ENCODE measurements at regions not wholly inside any gene's neighbourhood (a gene's known extent, or its start where the extent isn't known, plus 50 kb on each side); places are given as distances from the start of the nearest gene placed in this dataset.

- ChIA-PET CTCF (no interaction called here), POLR2A (no interaction called here)
- Histone ChIP-seq H3K9ac (no peak overlapping the region), H3K36me3 (replicated peaks in 1 of 2; ENCODE audit: control insufficient read depth in 1 of 2, insufficient read depth in 2 of 2, low read length in 1 of 2) (no peaks in the 10 kb centered on the region), H2AFZ (ENCODE audit: low read depth) (no peak overlapping the region), H4K20me1 (ENCODE audit: insufficient read depth) (no peaks in the 10 kb centered on the region), H3K9me2 (0 out of 2 replicates have a peak, but pooled peaks cover 3% of the 10 kb centered on the region), H3K9me3 (no peaks in the 10 kb centered on the region), H3F3A (replicated peaks; ENCODE audit: insufficient read depth) (no peaks in the 10 kb centered on the region), H3K27me3 (ENCODE audit: insufficient read depth) (no peaks in the 10 kb centered on the region), H3K4me3 (ENCODE audit: low read depth in 2 of 2, low read length in 1 of 2) (no peak overlapping the region), H3K4me1 (ENCODE audit: control insufficient read depth in 1 of 2, insufficient read depth in 2 of 2, low read depth in 1 of 2, low read length in 1 of 2) (no peaks in the 10 kb centered on the region), H3K4me2 (no peak overlapping the region), H3K27ac (ENCODE audit: low read depth in 2 of 2, low read length in 1 of 2) (no peak overlapping the region), H3K79me2 (ENCODE audit: insufficient read depth) (no peaks in the 10 kb centered on the region)
- 15% methylated on average over 1 of the region's 1 CpG for WGBS (ENCODE audit: low lambda C conversion rate)
- TF ChIP-seq EP300 (IDR thresholded peaks at IDR 0.05; ENCODE audit: borderline replicate concordance in 1 of 2, low read depth in 1 of 2, low read length in 1 of 2) (no peak), POLR2AphosphoS5 (IDR thresholded peaks at IDR 0.05; ENCODE audit: low read depth, low read length) (no peak), EZH2phosphoT487 (IDR thresholded peaks at IDR 0.05; ENCODE audit: borderline replicate concordance, low read depth) (no peak), FOXJ3 (CRISPR knock-in tag; IDR thresholded peaks at IDR 0.05) (no peak), YY1 (IDR thresholded peaks at IDR 0.05; ENCODE audit: low read depth) (no peak), JUND (IDR thresholded peaks at IDR 0.05) (no peak), RCOR1 (IDR thresholded peaks at IDR 0.05; ENCODE audit: low read length) (no peak), NFIC (IDR thresholded peaks at IDR 0.05; ENCODE audit: borderline replicate concordance) (no peak), TCF12 (IDR thresholded peaks at IDR 0.05) (no peak)
- TF ChIP-seq, protein P1, sequence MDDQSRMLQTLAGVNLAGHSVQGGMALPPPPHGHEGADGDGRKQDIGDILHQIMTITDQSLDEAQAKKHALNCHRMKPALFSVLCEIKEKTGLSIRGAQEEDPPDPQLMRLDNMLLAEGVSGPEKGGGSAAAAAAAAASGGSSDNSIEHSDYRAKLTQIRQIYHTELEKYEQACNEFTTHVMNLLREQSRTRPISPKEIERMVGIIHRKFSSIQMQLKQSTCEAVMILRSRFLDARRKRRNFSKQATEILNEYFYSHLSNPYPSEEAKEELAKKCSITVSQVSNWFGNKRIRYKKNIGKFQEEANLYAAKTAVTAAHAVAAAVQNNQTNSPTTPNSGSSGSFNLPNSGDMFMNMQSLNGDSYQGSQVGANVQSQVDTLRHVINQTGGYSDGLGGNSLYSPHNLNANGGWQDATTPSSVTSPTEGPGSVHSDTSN (IDR thresholded peaks at IDR 0.05) = no peak
- TF ChIP-seq, protein P2, sequence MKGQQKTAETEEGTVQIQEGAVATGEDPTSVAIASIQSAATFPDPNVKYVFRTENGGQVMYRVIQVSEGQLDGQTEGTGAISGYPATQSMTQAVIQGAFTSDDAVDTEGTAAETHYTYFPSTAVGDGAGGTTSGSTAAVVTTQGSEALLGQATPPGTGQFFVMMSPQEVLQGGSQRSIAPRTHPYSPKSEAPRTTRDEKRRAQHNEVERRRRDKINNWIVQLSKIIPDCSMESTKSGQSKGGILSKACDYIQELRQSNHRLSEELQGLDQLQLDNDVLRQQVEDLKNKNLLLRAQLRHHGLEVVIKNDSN (IDR thresholded peaks at IDR 0.05; ENCODE audit: borderline replicate concordance, low read depth) = no peak
- TF ChIP-seq, protein P3, sequence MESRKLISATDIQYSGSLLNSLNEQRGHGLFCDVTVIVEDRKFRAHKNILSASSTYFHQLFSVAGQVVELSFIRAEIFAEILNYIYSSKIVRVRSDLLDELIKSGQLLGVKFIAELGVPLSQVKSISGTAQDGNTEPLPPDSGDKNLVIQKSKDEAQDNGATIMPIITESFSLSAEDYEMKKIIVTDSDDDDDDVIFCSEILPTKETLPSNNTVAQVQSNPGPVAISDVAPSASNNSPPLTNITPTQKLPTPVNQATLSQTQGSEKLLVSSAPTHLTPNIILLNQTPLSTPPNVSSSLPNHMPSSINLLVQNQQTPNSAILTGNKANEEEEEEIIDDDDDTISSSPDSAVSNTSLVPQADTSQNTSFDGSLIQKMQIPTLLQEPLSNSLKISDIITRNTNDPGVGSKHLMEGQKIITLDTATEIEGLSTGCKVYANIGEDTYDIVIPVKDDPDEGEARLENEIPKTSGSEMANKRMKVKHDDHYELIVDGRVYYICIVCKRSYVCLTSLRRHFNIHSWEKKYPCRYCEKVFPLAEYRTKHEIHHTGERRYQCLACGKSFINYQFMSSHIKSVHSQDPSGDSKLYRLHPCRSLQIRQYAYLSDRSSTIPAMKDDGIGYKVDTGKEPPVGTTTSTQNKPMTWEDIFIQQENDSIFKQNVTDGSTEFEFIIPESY (IDR thresholded peaks at IDR 0.05; ENCODE audit: borderline replicate concordance, low read depth) = no peak
- TF ChIP-seq, protein P4, sequence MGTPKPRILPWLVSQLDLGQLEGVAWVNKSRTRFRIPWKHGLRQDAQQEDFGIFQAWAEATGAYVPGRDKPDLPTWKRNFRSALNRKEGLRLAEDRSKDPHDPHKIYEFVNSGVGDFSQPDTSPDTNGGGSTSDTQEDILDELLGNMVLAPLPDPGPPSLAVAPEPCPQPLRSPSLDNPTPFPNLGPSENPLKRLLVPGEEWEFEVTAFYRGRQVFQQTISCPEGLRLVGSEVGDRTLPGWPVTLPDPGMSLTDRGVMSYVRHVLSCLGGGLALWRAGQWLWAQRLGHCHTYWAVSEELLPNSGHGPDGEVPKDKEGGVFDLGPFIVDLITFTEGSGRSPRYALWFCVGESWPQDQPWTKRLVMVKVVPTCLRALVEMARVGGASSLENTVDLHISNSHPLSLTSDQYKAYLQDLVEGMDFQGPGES (IDR thresholded peaks at IDR 0.05; ENCODE audit: low read depth, low read length) = no peak
- DNase-seq = no peak
These were observed 111.4 kb downstream of the CYLD start for GRCh38 chr16:50853329-50853728.

Small RNA genes in the stretch of these regions (small RNA-seq; reads per million reads assigned to genes)
- gene RNA5SP426 = 5.7 to 182 (median 12.3) reads per million in 7 experiments

All from SK-N-SH (cell line).